HT-29 (cell line): ENCODE measurements at regions not wholly inside any gene's neighbourhood (a gene's known extent, or its start where the extent isn't known, plus 50 kb on each side); places are given as distances from the start of the nearest gene placed in this dataset.

Experiments
- DNase-seq: peaks from one replicate; pipeline ENCODE4 v3.0.0-alpha.2; 2015; ENCODE audit warnings: low spot score

- DNase-seq: no peak
Observed at GRCh38 chr9:129270205-129270604, 92.1 kb upstream of the IER5L start.

GRCh38 chr9:129267141-129267540 lies 89.1 kb upstream of the IER5L start:
- DNase-seq: no peak

GRCh38 chr9:129266536-129266935 lies 88.5 kb upstream of the IER5L start:
- no peak for DNase-seq

GRCh38 chr9:129264388-129264787 lies 86.3 kb upstream of the IER5L start:
- no peak for DNase-seq

- no peak for DNase-seq
Observed at GRCh38 chr9:129263836-129264235, 85.8 kb upstream of the IER5L start.

- no peak for DNase-seq
Observed at GRCh38 chr9:129262261-129262660, 84.2 kb upstream of the IER5L start.

GRCh38 chr9:129259375-129259774 lies 81.3 kb upstream of the IER5L start:
- no peak for DNase-seq

- DNase-seq: no peak
Observed at GRCh38 chr9:129258823-129259301, 80.8 kb upstream of the IER5L start.

GRCh38 chr9:129258124-129258822 lies 80.2 kb upstream of the IER5L start:
- peak; percentile 35 for DNase-seq

GRCh38 chr9:129256959-129257713 lies 79.1 kb upstream of the IER5L start:
- no peak for DNase-seq

GRCh38 chr9:129254566-129255287 lies 76.7 kb upstream of the IER5L start:
- no peak for DNase-seq

GRCh38 chr9:129253803-129254381 lies 75.8 kb upstream of the IER5L start:
- no peak for DNase-seq

GRCh38 chr9:129252937-129253802 lies 75.1 kb upstream of the IER5L start:
- no peak for DNase-seq

- DNase-seq: no peak
Observed at GRCh38 chr9:129250786-129251185, 72.7 kb upstream of the IER5L start.

GRCh38 chr9:129247285-129248153 lies 69.5 kb upstream of the IER5L start:
- DNase-seq: no peak

- DNase-seq: no peak
Observed at GRCh38 chr9:129245276-129245675, 67.2 kb upstream of the IER5L start.

GRCh38 chr9:129242971-129243561 lies 65.0 kb upstream of the IER5L start:
- DNase-seq: no peak

- DNase-seq: no peak
Observed at GRCh38 chr9:129242191-129242941, 64.3 kb upstream of the IER5L start.

- no peak for DNase-seq
Observed at GRCh38 chr9:129241725-129242124, 63.7 kb upstream of the IER5L start.
